K562 (cell line): ENCODE measurements at regions not wholly inside any gene's neighbourhood (a gene's known extent, or its start where the extent isn't known, plus 50 kb on each side); places are given as distances from the start of the nearest gene placed in this dataset.

Experiments
- CBFB ChIP-seq: sonication (generic); formaldehyde crosslinking; IDR thresholded peaks from 2 replicates; pipeline ENCODE4 v1.4.0; 2020; ENCODE audit warnings: mild to moderate bottlenecking, missing genetic modification reagents
- EGR1 ChIP-seq: fragments of 450-650 bp; conservative IDR thresholded peaks from 2 replicates; pipeline ENCODE4 v1.6.1; 2017; ENCODE audit warnings: mild to moderate bottlenecking
- EZH2 ChIP-seq: IDR thresholded peaks from 2 replicates; pipeline ENCODE4 v1.6.1; 2012; ENCODE audit warnings: low read depth, mild to moderate bottlenecking, inconsistent platforms, low read length, borderline replicate concordance
- JUND ChIP-seq, 2 experiments: IDR thresholded peaks; 2 replicates in 1 of 2; 3 replicates in 1 of 2; pipeline ENCODE4 v1.6.1; 2011; ENCODE audit warnings: borderline replicate concordance in 2 of 2, low read depth in 2 of 2, low read length in 2 of 2, improper control_type of control experiment in 1 of 2, missing biosample characterization in 1 of 2, missing genetic modification characterization in 1 of 2, missing genetic modification reagents in 1 of 2
- KLF10 ChIP-seq: fragments of 250-450 bp; sonication (Bioruptor Pico); IDR thresholded peaks from 2 replicates; pipeline ENCODE4 v1.6.1; 2021; ENCODE audit warnings: matching md5 sums
- MYC ChIP-seq, 2 experiments: fragments of 250-450 bp in 1 of 2; sonication (Bioruptor Pico) in 1 of 2; IDR thresholded peaks; 2 replicates each; pipeline versions ENCODE4 v1.5.1 to v1.6.1; 2012 to 2021; ENCODE audit warnings: low read depth in 2 of 2, borderline replicate concordance in 1 of 2, improper control_type of control experiment in 1 of 2, low read length in 1 of 2, mild to moderate bottlenecking in 1 of 2, moderate library complexity in 1 of 2
- ZNF707 ChIP-seq: fragments of 250-450 bp; sonication (Bioruptor Pico); conservative IDR thresholded peaks from 2 replicates; pipeline ENCODE4 v1.8.0; 2022; ENCODE audit warnings: inconsistent platforms, mild to moderate bottlenecking, moderate library complexity
- TF ChIP-seq, protein P1 (sequence below), 3 experiments: IDR thresholded peaks in 2 of 3; conservative IDR thresholded peaks in 1 of 3; 2 replicates each; pipeline ENCODE4 v1.5.1; 2011 to 2012; ENCODE audit warnings: low read length in 3 of 3, mild to moderate bottlenecking in 3 of 3, control low read depth in 2 of 3, improper control_type of control experiment in 1 of 3, inconsistent platforms in 1 of 3, low read depth in 1 of 3, mixed read lengths in 1 of 3, moderate library complexity in 1 of 3; ENCODE audit not compliant: insufficient read depth in 2 of 3
- TF ChIP-seq, protein P2 (sequence below), 2 experiments: fragments of 450-650 bp; formaldehyde crosslinking in 1 of 2; IDR thresholded peaks; 2 replicates each; pipeline versions ENCODE4 v1.4.0 to v1.6.1; 2014 to 2020; ENCODE audit warnings: mild to moderate bottlenecking in 2 of 2, borderline replicate concordance in 1 of 2, low read depth in 1 of 2
- TF ChIP-seq, protein P3 (sequence below): fragments of 150-350 bp; conservative IDR thresholded peaks from 2 replicates; pipeline ENCODE4 v1.6.1; 2014; ENCODE audit warnings: low read length

DNA sequence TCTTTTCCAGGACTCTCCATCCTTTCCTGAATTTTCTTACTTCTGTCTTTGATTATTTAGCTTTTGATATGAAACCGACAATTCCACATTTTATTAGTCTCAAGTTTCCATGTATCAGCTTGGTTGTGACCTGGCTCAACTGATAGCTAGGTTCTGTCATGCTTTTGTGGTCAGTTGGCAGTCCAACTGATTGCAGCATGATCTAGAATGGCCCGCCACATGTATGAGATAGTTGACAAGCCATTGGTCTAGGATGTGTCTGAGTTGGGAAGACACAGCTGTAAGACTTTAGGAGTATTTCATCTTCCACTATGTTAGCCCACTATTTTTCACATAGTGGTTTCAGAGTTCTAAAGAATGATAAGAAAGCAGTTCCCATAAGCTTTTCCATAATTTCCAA is 117.5 kb upstream of the GRID2 start:
- TF ChIP-seq CBFB (CRISPR knock-in tag) (no peak), EZH2 (no peak), KLF10 (CRISPR knock-in tag) (no peak), ZNF707 (no peak), MYC (IDR thresholded peaks at IDR 0.05; ENCODE audit: low read depth, low read length) (no peak), MYC (CRISPR knock-in tag; IDR thresholded peaks at IDR 0.05; ENCODE audit: borderline replicate concordance, low read depth) (no peak), EGR1 (no peak), JUND (IDR thresholded peaks at IDR 0.05; ENCODE audit: borderline replicate concordance, low read depth, low read length) (no peak), JUND (tag; IDR thresholded peaks at IDR 0.05; ENCODE audit: borderline replicate concordance, low read depth, low read length) (no peak)
- TF ChIP-seq, protein P1, sequence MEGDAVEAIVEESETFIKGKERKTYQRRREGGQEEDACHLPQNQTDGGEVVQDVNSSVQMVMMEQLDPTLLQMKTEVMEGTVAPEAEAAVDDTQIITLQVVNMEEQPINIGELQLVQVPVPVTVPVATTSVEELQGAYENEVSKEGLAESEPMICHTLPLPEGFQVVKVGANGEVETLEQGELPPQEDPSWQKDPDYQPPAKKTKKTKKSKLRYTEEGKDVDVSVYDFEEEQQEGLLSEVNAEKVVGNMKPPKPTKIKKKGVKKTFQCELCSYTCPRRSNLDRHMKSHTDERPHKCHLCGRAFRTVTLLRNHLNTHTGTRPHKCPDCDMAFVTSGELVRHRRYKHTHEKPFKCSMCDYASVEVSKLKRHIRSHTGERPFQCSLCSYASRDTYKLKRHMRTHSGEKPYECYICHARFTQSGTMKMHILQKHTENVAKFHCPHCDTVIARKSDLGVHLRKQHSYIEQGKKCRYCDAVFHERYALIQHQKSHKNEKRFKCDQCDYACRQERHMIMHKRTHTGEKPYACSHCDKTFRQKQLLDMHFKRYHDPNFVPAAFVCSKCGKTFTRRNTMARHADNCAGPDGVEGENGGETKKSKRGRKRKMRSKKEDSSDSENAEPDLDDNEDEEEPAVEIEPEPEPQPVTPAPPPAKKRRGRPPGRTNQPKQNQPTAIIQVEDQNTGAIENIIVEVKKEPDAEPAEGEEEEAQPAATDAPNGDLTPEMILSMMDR (IDR thresholded peaks at IDR 0.05 in 2 of 3, conservative IDR thresholded peaks at IDR 0.05 in 1 of 3; ENCODE audit: insufficient read depth in 2 of 3, low read depth in 1 of 3, low read length in 3 of 3): no peak
- TF ChIP-seq, protein P2, sequence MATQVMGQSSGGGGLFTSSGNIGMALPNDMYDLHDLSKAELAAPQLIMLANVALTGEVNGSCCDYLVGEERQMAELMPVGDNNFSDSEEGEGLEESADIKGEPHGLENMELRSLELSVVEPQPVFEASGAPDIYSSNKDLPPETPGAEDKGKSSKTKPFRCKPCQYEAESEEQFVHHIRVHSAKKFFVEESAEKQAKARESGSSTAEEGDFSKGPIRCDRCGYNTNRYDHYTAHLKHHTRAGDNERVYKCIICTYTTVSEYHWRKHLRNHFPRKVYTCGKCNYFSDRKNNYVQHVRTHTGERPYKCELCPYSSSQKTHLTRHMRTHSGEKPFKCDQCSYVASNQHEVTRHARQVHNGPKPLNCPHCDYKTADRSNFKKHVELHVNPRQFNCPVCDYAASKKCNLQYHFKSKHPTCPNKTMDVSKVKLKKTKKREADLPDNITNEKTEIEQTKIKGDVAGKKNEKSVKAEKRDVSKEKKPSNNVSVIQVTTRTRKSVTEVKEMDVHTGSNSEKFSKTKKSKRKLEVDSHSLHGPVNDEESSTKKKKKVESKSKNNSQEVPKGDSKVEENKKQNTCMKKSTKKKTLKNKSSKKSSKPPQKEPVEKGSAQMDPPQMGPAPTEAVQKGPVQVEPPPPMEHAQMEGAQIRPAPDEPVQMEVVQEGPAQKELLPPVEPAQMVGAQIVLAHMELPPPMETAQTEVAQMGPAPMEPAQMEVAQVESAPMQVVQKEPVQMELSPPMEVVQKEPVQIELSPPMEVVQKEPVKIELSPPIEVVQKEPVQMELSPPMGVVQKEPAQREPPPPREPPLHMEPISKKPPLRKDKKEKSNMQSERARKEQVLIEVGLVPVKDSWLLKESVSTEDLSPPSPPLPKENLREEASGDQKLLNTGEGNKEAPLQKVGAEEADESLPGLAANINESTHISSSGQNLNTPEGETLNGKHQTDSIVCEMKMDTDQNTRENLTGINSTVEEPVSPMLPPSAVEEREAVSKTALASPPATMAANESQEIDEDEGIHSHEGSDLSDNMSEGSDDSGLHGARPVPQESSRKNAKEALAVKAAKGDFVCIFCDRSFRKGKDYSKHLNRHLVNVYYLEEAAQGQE (IDR thresholded peaks at IDR 0.05; ENCODE audit: borderline replicate concordance): no peak
- TF ChIP-seq, protein P2 (CRISPR knock-in tag; IDR thresholded peaks at IDR 0.05; ENCODE audit: low read depth): no peak
- TF ChIP-seq, protein P3, sequence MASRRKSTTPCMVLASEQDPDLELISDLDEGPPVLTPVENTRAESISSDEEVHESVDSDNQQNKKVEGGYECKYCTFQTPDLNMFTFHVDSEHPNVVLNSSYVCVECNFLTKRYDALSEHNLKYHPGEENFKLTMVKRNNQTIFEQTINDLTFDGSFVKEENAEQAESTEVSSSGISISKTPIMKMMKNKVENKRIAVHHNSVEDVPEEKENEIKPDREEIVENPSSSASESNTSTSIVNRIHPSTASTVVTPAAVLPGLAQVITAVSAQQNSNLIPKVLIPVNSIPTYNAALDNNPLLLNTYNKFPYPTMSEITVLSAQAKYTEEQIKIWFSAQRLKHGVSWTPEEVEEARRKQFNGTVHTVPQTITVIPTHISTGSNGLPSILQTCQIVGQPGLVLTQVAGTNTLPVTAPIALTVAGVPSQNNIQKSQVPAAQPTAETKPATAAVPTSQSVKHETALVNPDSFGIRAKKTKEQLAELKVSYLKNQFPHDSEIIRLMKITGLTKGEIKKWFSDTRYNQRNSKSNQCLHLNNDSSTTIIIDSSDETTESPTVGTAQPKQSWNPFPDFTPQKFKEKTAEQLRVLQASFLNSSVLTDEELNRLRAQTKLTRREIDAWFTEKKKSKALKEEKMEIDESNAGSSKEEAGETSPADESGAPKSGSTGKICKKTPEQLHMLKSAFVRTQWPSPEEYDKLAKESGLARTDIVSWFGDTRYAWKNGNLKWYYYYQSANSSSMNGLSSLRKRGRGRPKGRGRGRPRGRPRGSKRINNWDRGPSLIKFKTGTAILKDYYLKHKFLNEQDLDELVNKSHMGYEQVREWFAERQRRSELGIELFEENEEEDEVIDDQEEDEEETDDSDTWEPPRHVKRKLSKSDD: no peak
